NCI-H510A (cell line): ENCODE measurements at regions not wholly inside any gene's neighbourhood (a gene's known extent, or its start where the extent isn't known, plus 50 kb on each side); places are given as distances from the start of the nearest gene placed in this dataset.
"Not testable (repeated sequence)": the region's sequence is repeated elsewhere in the genome, so short reads cannot be mapped to it uniquely, and the experiment has no call there.

Experiments used
- DNase-seq: peaks from one replicate; lab custom pipeline; 2025; lab: John Stamatoyannopoulos, UW

GRCh38 chr20:52311209-52311794, 119.7 kb upstream of the ZFP64 start:
- no peak for DNase-seq

- no peak for DNase-seq
Observed at GRCh38 chr20:52309181-52309580, 117.6 kb upstream of the ZFP64 start.

GRCh38 chr20:52306477-52306876, 114.9 kb upstream of the ZFP64 start:
- DNase-seq, result no peak

GRCh38 chr20:52305858-52306257, 114.3 kb upstream of the ZFP64 start:
- no peak for DNase-seq

GRCh38 chr20:52305024-52305645, 113.6 kb upstream of the ZFP64 start:
- DNase-seq, result no peak

- DNase-seq, result no peak
Observed at GRCh38 chr20:52303281-52303950, 111.8 kb upstream of the ZFP64 start.

GRCh38 chr20:52302736-52303135, 111.2 kb upstream of the ZFP64 start:
- DNase-seq, result no peak

GRCh38 chr20:52302051-52302450, 110.5 kb upstream of the ZFP64 start:
- DNase-seq, result not testable (repeated sequence)

GRCh38 chr20:52295556-52295955, 104.0 kb upstream of the ZFP64 start:
- DNase-seq, result no peak

- no peak for DNase-seq
Observed at GRCh38 chr20:52294106-52294628, 102.6 kb upstream of the ZFP64 start.

GRCh38 chr20:52291109-52291508, 99.5 kb upstream of the ZFP64 start:
- no peak for DNase-seq

GRCh38 chr20:52290569-52290968, 99.0 kb upstream of the ZFP64 start:
- no peak for DNase-seq

- no peak for DNase-seq
Observed at GRCh38 chr20:52289956-52290565, 98.5 kb upstream of the ZFP64 start.

- DNase-seq, result no peak
Observed at GRCh38 chr20:52280407-52280806, 88.8 kb upstream of the ZFP64 start.

GRCh38 chr20:52279706-52280105, 88.1 kb upstream of the ZFP64 start:
- DNase-seq, result no peak

- no peak for DNase-seq
Observed at GRCh38 chr20:52275181-52275691, 83.7 kb upstream of the ZFP64 start.

- DNase-seq, result no peak
Observed at GRCh38 chr20:52270696-52271095, 79.1 kb upstream of the ZFP64 start.

- DNase-seq, result no peak
Observed at GRCh38 chr20:52270001-52270606, 78.5 kb upstream of the ZFP64 start.

GRCh38 chr20:52269321-52269720, 77.7 kb upstream of the ZFP64 start:
- no peak for DNase-seq

- no peak for DNase-seq
Observed at GRCh38 chr20:52268184-52268749, 76.7 kb upstream of the ZFP64 start.

GRCh38 chr20:52267418-52267817, 75.8 kb upstream of the ZFP64 start:
- DNase-seq, result no peak

GRCh38 chr20:52263757-52264156, 72.2 kb upstream of the ZFP64 start:
- no peak for DNase-seq
